GM19395 (cell line): ENCODE measurements at regions not wholly inside any gene's neighbourhood (a gene's known extent, or its start where the extent isn't known, plus 50 kb on each side); places are given as distances from the start of the nearest gene placed in this dataset.

ENCODE experiments used
- ATAC-seq: cut with Tn5 transposase; IDR thresholded peaks from one replicate; pipeline ENCODE4 v1.9.1; 2021; ENCODE audit warnings: mild to moderate bottlenecking, moderate library complexity; ENCODE audit not compliant: unreplicated experiment

DNA sequence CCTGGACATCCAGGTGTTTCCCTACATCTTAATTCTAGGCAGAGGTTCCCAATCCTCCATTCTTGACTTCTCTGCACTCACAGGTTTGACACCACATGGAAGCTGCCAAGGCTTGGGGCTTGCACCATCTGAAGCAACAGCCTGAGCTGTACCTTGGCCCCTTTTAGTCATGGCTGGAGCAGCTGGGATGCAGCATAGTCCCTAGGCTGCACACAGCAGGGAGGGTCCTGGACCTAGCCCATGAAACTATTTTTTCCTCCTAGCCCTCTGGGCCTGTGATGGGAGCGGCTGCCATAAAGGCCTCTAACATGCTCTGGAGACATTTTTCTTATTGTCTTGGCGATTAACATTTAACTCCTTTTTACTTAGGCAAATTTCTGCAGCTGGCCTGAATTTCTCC is 417.2 kb upstream of the FLRT2 start:
- ATAC-seq = no peak

- no peak for ATAC-seq
Measured at GRCh38 chr14:85115921-85116320, 414.0 kb upstream of the FLRT2 start.

GRCh38 chr14:85118274-85118673 is 411.7 kb upstream of the FLRT2 start:
- ATAC-seq = no peak

GRCh38 chr14:85122690-85123089 is 407.3 kb upstream of the FLRT2 start:
- ATAC-seq = no peak

- ATAC-seq = no peak
Measured at GRCh38 chr14:85123755-85124154, 406.2 kb upstream of the FLRT2 start.

DNA sequence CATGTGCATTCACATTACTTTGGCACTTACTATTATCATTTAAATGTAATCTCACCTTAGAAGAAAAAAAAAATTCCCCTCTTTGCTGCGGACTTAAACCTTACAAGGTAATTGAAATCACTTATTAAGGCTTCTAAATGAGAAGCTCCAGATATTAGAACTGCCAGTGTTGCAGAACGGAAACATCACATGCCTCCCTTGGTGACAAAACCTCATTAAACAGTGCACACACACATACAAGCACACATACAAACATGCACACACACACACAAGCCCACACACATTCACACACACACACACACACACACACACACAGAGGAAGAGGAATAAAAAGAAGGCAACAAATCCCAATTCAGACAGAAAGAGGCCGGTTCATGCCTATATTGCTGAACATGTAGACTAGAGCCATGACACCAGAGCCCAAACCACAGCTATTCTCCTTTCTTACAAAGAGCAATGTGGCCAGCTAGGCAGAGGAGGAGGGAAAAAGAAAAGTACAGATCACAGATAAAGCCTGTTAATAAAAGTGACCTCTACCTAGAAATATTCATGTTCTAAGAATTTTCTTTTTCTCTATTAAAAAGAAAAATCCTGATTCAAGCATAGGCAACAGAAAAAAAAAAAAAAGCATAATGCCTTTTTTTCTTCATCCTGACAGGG is 405.2 kb upstream of the FLRT2 start:
- ATAC-seq = no peak

DNA sequence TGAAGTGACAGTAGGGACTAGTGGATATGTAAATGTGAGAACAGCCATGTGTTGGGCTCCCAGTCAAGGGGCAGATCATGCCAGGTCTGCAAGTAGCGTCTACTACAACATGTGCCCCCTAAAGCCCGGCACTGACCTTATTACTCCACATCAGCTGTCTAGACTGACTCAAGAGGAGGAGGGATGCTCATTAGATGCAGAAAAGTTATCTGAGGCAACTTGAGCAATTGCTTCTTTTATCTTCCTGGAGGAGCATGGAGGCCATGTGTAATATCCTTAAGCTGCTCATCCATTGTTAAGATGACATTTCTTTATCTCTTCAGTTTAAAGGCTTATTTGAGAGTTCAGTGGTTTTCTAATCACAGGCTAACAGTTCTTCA is 404.7 kb upstream of the FLRT2 start:
- ATAC-seq = no peak

DNA sequence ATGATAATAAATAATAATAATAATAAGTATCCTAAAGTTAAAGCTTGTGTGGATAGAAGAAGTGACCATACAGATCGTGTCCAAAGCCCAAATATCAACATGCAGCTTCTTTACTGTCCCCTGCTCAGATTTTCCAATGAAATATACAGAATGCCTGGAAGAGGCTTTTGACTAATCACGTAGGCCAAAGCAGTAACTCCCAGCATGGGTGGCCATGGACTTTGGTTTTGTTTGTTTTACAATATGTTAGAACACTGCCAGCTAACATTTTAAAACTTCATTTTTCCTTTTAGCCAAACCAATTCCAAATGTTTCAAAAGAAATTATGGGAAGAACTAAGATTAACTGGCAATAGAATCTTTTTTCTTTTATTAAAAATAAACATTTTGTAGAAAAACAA is 400.0 kb upstream of the FLRT2 start:
- no peak for ATAC-seq

DNA sequence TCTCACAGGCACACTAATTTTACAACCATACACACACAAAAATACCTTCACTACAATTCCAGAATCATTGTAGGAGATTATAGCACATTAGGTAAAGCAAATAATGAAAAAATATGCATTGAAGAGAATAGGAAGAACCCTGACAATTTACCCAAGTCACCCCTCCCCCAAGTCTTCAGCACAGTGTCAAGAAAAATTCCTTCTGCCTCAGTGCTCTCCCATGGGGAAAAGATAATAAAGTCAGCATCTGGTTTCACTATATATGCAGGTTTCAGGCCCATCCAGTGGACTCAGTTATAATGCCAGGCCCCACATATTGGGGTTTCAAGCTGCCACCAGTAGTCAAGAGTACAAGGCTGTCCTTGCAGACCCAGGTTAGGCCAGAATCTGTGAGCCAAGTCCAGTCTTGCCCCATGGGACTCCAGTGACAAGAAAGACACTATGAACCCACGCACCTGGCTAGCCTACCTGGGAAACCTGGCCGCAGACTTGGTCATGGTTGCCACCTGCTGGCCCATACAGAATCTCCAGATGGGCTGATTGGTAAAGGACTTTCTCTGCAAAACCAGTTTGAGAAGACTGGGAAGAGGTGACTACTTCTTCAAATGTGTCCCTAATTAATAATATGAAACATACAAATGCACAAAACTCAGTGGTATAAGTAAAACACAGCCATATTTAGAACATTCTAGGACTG is 398.6 kb upstream of the FLRT2 start:
- no peak for ATAC-seq

GRCh38 chr14:85142982-85143381 is 387.0 kb upstream of the FLRT2 start:
- ATAC-seq = no peak

- no peak for ATAC-seq
Measured at GRCh38 chr14:85146779-85147178, 383.2 kb upstream of the FLRT2 start.

DNA sequence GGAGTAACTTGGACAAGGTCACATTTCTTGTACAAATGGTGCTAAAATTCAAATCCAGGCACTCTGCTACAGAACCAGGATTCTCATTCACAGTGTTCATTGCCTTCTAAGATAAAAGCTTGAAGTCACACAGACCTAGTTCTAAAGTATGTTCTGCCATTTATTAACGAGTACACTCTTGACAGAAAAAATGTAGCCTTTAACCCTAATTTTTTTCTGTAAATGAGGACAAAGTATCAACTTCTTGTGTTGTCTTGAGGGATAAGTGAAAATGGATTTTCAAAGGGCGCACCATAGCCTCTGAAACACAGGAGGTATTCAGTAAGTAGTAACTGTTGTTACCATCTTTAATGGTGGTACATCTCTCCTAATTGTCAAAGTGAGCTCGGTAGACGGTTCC is 379.8 kb upstream of the FLRT2 start:
- ATAC-seq = no peak

GRCh38 chr14:85154714-85155113 is 375.2 kb upstream of the FLRT2 start:
- ATAC-seq = no peak

DNA sequence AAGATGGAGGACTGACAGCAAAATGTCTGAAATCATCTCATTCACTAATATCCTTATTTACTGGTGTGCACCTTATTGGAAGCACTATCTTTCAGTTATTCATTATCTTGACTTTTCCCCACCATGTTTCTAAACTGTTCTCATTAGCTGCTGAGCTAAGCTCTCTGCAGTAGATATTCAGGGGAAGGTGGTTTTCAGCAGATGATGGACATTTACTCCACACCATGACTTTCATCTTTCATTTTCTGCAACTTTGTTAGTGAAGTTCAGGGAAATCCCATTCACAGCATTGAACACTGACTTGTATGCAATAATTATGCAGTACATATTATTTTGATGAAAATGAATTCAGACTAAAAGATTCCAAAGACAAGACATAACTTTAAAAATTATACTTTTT is 373.6 kb upstream of the FLRT2 start:
- no peak for ATAC-seq

DNA sequence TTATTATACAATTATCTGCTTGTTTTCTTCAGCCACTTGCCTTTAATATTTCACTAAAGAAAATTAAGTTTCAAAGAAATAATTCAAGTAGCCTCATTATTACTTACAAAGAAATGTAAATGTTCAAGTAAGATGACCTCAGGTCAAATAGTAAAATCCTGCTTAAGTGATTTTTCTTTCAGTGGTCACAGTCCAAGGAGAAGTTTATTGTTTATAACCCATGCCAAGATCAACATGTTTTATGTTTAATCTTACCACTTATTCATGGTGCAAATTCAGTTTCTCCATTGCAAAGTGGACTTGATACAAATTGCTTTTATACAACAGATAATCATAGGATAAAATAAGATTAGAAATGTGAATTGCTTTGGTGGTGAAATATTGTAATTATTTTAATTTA is 370.2 kb upstream of the FLRT2 start:
- ATAC-seq = no peak

DNA sequence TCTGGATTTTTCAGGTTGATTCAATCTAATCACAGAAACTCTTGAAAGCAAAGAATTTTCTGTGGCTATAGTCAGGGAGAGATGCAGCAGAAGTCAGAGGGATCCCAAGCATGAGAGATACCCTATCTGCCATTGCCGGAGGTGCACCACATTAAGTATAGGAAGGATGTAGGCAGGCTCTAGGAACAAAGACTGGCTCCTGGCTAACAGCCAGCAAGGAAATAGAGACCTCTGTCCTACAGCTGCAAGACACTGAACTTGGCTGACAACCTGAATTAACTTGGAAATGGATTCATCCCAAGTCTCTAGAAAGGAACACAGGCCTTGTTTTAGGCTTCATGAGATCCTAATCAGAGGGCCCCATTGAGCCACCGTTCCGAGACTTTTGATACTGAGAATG is 364.9 kb upstream of the FLRT2 start:
- ATAC-seq = no peak

- no peak for ATAC-seq
Measured at GRCh38 chr14:85169381-85169780, 360.6 kb upstream of the FLRT2 start.

- no peak for ATAC-seq
Measured at GRCh38 chr14:85172290-85172689, 357.7 kb upstream of the FLRT2 start.

DNA sequence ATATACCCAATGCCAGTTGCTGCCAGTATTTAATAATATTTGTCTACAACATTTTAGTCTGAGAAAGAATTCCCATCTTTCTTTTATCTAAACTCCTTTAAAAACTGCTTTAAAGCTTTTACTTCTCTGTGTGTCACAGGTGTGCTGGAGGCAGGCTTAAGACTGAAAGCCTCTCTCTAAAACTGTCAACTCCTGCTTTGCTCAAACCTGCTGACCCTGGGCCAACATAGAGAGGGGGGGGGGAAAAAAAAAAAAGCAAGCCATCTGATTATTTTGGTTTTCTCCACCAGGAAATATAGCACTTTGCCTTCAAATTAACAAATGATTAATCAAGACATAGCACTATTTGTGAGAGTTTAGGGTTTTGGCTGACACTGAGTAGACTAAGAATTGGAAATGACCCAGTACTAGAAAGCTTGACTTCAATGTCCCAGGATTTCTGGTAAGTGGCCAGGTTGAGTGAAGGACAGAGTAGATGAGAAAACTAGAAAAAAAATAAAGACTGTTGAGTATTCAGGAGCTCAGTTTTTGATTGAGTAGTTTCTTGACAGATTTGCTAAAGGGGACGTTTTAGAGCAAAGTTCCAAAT is 357.0 kb upstream of the FLRT2 start:
- ATAC-seq = no peak

- ATAC-seq = no peak
Measured at GRCh38 chr14:85175556-85175955, 354.4 kb upstream of the FLRT2 start.

- ATAC-seq = no peak
Measured at GRCh38 chr14:85178864-85179263, 351.1 kb upstream of the FLRT2 start.

DNA sequence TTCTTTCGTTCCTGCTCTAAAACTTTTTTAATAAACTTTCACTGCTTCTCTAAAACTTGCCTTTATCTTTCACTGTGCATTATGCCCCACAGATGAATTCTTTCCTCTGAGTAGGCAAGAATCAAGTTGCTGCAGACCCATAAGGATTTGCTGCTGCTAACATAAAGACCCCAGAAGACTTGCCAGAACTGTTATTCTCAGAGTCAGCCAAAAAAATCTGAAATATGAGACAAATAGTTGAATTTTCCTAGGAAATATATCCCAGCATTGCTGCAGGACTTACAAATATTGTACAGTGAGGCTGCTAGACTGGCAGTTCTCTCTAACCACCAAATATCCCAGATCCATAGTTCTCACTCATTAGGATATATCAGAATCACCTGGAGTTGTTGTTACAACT is 349.1 kb upstream of the FLRT2 start:
- no peak for ATAC-seq

GRCh38 chr14:85182282-85182681 is 347.7 kb upstream of the FLRT2 start:
- no peak for ATAC-seq
